Panc1 (cell line): ENCODE measurements at regions not wholly inside any gene's neighbourhood (a gene's known extent, or its start where the extent isn't known, plus 50 kb on each side); places are given as distances from the start of the nearest gene placed in this dataset.

Source experiments
- CTCF ChIP-seq: fragments of 450-650 bp; IDR thresholded peaks from 2 replicates; pipeline ENCODE4 v1.5.1; 2017; ENCODE audit warnings: mild to moderate bottlenecking
- POLR2AphosphoS5 ChIP-seq: IDR thresholded peaks from 2 replicates; pipeline ENCODE4 v1.6.1; 2012; ENCODE audit warnings: mild to moderate bottlenecking, low read depth, low read length, moderate library complexity

GRCh38 chr1:143611159-143611558 is 360.6 kb downstream of the FAM72C start:
- no peak for TF ChIP-seq POLR2AphosphoS5
- no peak for TF ChIP-seq CTCF
